Mesenchymal stem cell (in vitro differentiated cells and primary cell): ENCODE measurements at regions not wholly inside any gene's neighbourhood (a gene's known extent, or its start where the extent isn't known, plus 50 kb on each side); places are given as distances from the start of the nearest gene placed in this dataset.
"Not testable (repeated sequence)": the region's sequence is repeated elsewhere in the genome, so short reads cannot be mapped to it uniquely, and the experiment has no call there.

Experiments
- DNase-seq: peaks from one replicate; pipeline ENCODE4 v3.0.0-alpha.2; 2013
- H2AFZ ChIP-seq: one replicate; pipeline ENCODE4 v1.6.1; 2013; ENCODE audit warnings: low read depth, mild to moderate bottlenecking, control low read depth, inconsistent platforms, low read length, moderate library complexity
- H2AK5ac ChIP-seq: 2 replicates; pipeline ENCODE4 v1.6.1; 2013; ENCODE audit warnings: low read length, moderate library complexity, mild to moderate bottlenecking, inconsistent platforms; ENCODE audit not compliant: severe bottlenecking
- H2BK120ac ChIP-seq: one replicate; pipeline ENCODE4 v1.6.1; 2013; ENCODE audit warnings: low read depth, mild to moderate bottlenecking, inconsistent platforms, low read length, moderate library complexity
- H2BK12ac ChIP-seq, 2 experiments: one replicate each; pipeline ENCODE4 v1.6.1; 2013; ENCODE audit warnings: inconsistent platforms in 2 of 2, low read length in 2 of 2, mild to moderate bottlenecking in 2 of 2, moderate library complexity in 2 of 2, control low read depth in 1 of 2
- H2BK15ac ChIP-seq: one replicate; pipeline ENCODE4 v1.6.1; 2013; ENCODE audit warnings: mild to moderate bottlenecking, low read depth, inconsistent platforms; ENCODE audit not compliant: poor library complexity, severe bottlenecking
- H2BK5ac ChIP-seq: 2 replicates; pipeline ENCODE4 v1.6.1; 2013; ENCODE audit warnings: low read depth, mild to moderate bottlenecking, low read length, control low read depth, inconsistent platforms; ENCODE audit not compliant: poor library complexity, severe bottlenecking
- H3K14ac ChIP-seq, 2 experiments: one replicate each; pipeline ENCODE4 v1.6.1; 2013; ENCODE audit warnings: inconsistent platforms in 2 of 2, low read length in 2 of 2, control low read depth in 1 of 2, mild to moderate bottlenecking in 1 of 2, moderate library complexity in 1 of 2
- H3K18ac ChIP-seq, 2 experiments: one replicate each; pipeline ENCODE4 v1.6.1; 2013; ENCODE audit warnings: inconsistent platforms in 2 of 2, low read length in 2 of 2, control low read depth in 1 of 2, low read depth in 1 of 2, mild to moderate bottlenecking in 1 of 2
- H3K23ac ChIP-seq, 2 experiments: one replicate each; pipeline ENCODE4 v1.6.1; 2013; ENCODE audit warnings: inconsistent platforms in 2 of 2, low read length in 2 of 2, mild to moderate bottlenecking in 2 of 2, moderate library complexity in 2 of 2, control low read depth in 1 of 2
- H3K27ac ChIP-seq: 2 replicates; pipeline ENCODE4 v1.5.1; 2013; ENCODE audit warnings: mild to moderate bottlenecking, moderate library complexity, low read length, control low read depth, inconsistent platforms; ENCODE audit not compliant: poor library complexity, severe bottlenecking
- H3K27me3 ChIP-seq, 2 experiments: 2 replicates each; pipeline versions ENCODE4 v1.6.1 to v1.7.0; 2013; ENCODE audit warnings: low read length in 2 of 2, mild to moderate bottlenecking in 2 of 2, moderate library complexity in 2 of 2, control low read depth in 1 of 2, inconsistent platforms in 1 of 2; ENCODE audit not compliant: control insufficient read depth in 1 of 2, insufficient read depth in 1 of 2
- H3K36me3 ChIP-seq, 2 experiments: 2 replicates each; pipeline versions ENCODE4 v1.6.1 to v1.7.0; 2013; ENCODE audit warnings: low read length in 2 of 2, control low read depth in 1 of 2, inconsistent platforms in 1 of 2, low read depth in 1 of 2, mild to moderate bottlenecking in 1 of 2; ENCODE audit not compliant: insufficient read depth in 2 of 2, control insufficient read depth in 1 of 2
- H3K4ac ChIP-seq, 2 experiments: one replicate each; pipeline ENCODE4 v1.6.1; 2013; ENCODE audit warnings: inconsistent platforms in 2 of 2, low read length in 2 of 2, mild to moderate bottlenecking in 2 of 2, moderate library complexity in 2 of 2, control low read depth in 1 of 2, low read depth in 1 of 2
- H3K4me1 ChIP-seq: 2 replicates; pipeline ENCODE4 v1.6.1; 2013; ENCODE audit warnings: low read depth, low read length, control low read depth; ENCODE audit not compliant: control insufficient read depth, insufficient read depth
- H3K4me2 ChIP-seq: 2 replicates; pipeline ENCODE4 v1.6.1; 2013; ENCODE audit warnings: low read length, mild to moderate bottlenecking, inconsistent platforms; ENCODE audit not compliant: poor library complexity, severe bottlenecking
- H3K4me3 ChIP-seq, 2 experiments: 2 replicates each; pipeline versions ENCODE4 v1.5.1 to v1.7.0; 2013; ENCODE audit warnings: low read length in 2 of 2, mild to moderate bottlenecking in 2 of 2, control low read depth in 1 of 2, low read depth in 1 of 2; ENCODE audit not compliant: insufficient read depth in 1 of 2
- H3K79me1 ChIP-seq: replicated peaks from 2 replicates; pipeline ENCODE4 v1.6.1; 2013; ENCODE audit warnings: mild to moderate bottlenecking, control low read depth, low read length, inconsistent platforms; ENCODE audit not compliant: poor library complexity, severe bottlenecking
- H3K9ac ChIP-seq: 2 replicates; pipeline ENCODE4 v1.7.0; 2013; ENCODE audit warnings: mild to moderate bottlenecking, low read length, moderate library complexity
- H3K9me3 ChIP-seq: 2 replicates; pipeline ENCODE4 v1.7.0; 2013; ENCODE audit warnings: mild to moderate bottlenecking, low read length; ENCODE audit not compliant: control insufficient read depth
- H4K8ac ChIP-seq: one replicate; pipeline ENCODE4 v1.6.1; 2013; ENCODE audit warnings: inconsistent platforms, mild to moderate bottlenecking, low read length, moderate library complexity
- H4K91ac ChIP-seq: one replicate; pipeline ENCODE4 v1.6.1; 2013; ENCODE audit warnings: mild to moderate bottlenecking, low read length, inconsistent platforms
- WGBS: methylation state at CpG from one replicate; pipeline ENCODE4 v1.1.7; 2013; ENCODE audit warnings: mixed read lengths; 5-methylcytosine and 5-hydroxymethylcytosine counted together

- Histone ChIP-seq H3K9ac (no peak overlapping the region), H4K8ac (no peak overlapping the region), H2BK15ac (no peak overlapping the region), H2BK12ac (no peak overlapping the region), H3K27me3 (no peaks in the 10 kb centered on the region), H3K4me1 (no peaks in the 10 kb centered on the region), H3K9me3 (peaks cover 3% of the 10 kb centered on the region), H2AK5ac (no peak overlapping the region), H2AFZ (no peak overlapping the region), H3K14ac (no peak overlapping the region), H2BK5ac (no peak overlapping the region), H3K79me1 (no peaks in the 10 kb centered on the region), H2BK120ac (no peak overlapping the region), H3K18ac (no peak overlapping the region), H3K36me3 (no peaks in the 10 kb centered on the region), H3K4me2 (no peak overlapping the region), H4K91ac (no peak overlapping the region), H3K4me3 (no peak overlapping the region), H3K27ac (no peak overlapping the region), H3K4ac (no peak overlapping the region), H3K23ac (no peak overlapping the region)
- 50% methylated on average over 1 of the region's 1 CpG for WGBS
- no peak for DNase-seq
These were observed 771.1 kb downstream of the BRINP3 start for GRCh38 chr1:189706594-189706993.

GRCh38 chr1:189708674-189709073 lies 769.0 kb downstream of the BRINP3 start:
- no peaks in the 10 kb centered on the region for H3K4me1 ChIP-seq
- H3K23ac ChIP-seq = no peak overlapping the region
- no peak overlapping the region for H2AFZ ChIP-seq
- peaks cover 11% of the 10 kb centered on the region for H3K9me3 ChIP-seq
- no peak overlapping the region for H4K8ac ChIP-seq
- no peak overlapping the region for H3K18ac ChIP-seq
- no peak overlapping the region for H3K4me3 ChIP-seq
- no peak overlapping the region for H2BK12ac ChIP-seq
- no peak overlapping the region for H2AK5ac ChIP-seq
- 91% methylated on average over 3 of the region's 3 CpGs for WGBS
- no peak overlapping the region for H2BK120ac ChIP-seq
- no peaks in the 10 kb centered on the region for H3K36me3 ChIP-seq
- no peak overlapping the region for H2BK15ac ChIP-seq
- H3K79me1 ChIP-seq = no peaks in the 10 kb centered on the region
- no peaks in the 10 kb centered on the region for H3K27me3 ChIP-seq
- no peak overlapping the region for H3K4me2 ChIP-seq
- no peak overlapping the region for H3K9ac ChIP-seq
- H3K14ac ChIP-seq = no peak overlapping the region
- H4K91ac ChIP-seq = no peak overlapping the region
- no peak overlapping the region for H3K27ac ChIP-seq
- no peak for DNase-seq
- no peak overlapping the region for H2BK5ac ChIP-seq
- H3K4ac ChIP-seq = no peak overlapping the region

- H2BK15ac ChIP-seq, H3K36me3 ChIP-seq, H4K91ac ChIP-seq, H3K27me3 ChIP-seq, H2AK5ac ChIP-seq, H3K79me1 ChIP-seq, H3K27ac ChIP-seq, H2BK5ac ChIP-seq, H3K4me3 ChIP-seq, H3K4me1 ChIP-seq, H3K4me2 ChIP-seq, H2BK12ac ChIP-seq, H2AFZ ChIP-seq, H3K14ac ChIP-seq, H3K23ac ChIP-seq, H4K8ac ChIP-seq, H3K4ac ChIP-seq, H3K9ac ChIP-seq, DNase-seq, H2BK120ac ChIP-seq, H3K18ac ChIP-seq: not testable (repeated sequence)
- 92% methylated on average over 38 of the region's 38 CpGs for WGBS
- H3K9me3 ChIP-seq = peaks cover 14% of the 10 kb centered on the region
These were observed 759.4 kb downstream of the BRINP3 start for GRCh38 chr1:189718147-189718795.

GRCh38 chr1:189726806-189727205 lies 750.9 kb downstream of the BRINP3 start:
- no peak overlapping the region for H2AK5ac ChIP-seq
- no peak overlapping the region for H3K4ac ChIP-seq
- H3K4me3 ChIP-seq = no peak overlapping the region
- no peak overlapping the region for H2AFZ ChIP-seq
- H3K4me2 ChIP-seq = no peak overlapping the region
- no peak overlapping the region for H4K8ac ChIP-seq
- H3K27ac ChIP-seq = no peak overlapping the region
- H3K9ac ChIP-seq = no peak overlapping the region
- H3K23ac ChIP-seq = no peak overlapping the region
- no peak overlapping the region for H2BK12ac ChIP-seq
- H3K36me3 ChIP-seq = no peaks in the 10 kb centered on the region
- H2BK120ac ChIP-seq = no peak overlapping the region
- no peak overlapping the region for H2BK15ac ChIP-seq
- no peaks in the 10 kb centered on the region for H3K27me3 ChIP-seq
- H3K14ac ChIP-seq = no peak overlapping the region
- H3K9me3 ChIP-seq = no peaks in the 10 kb centered on the region
- H4K91ac ChIP-seq = no peak overlapping the region
- no peaks in the 10 kb centered on the region for H3K4me1 ChIP-seq
- WGBS = 75% methylated on average over 4 of the region's 4 CpGs
- H3K18ac ChIP-seq = no peak overlapping the region
- DNase-seq = no peak
- no peaks in the 10 kb centered on the region for H3K79me1 ChIP-seq
- H2BK5ac ChIP-seq = no peak overlapping the region
